HG02973 (cell line): ENCODE measurements at regions not wholly inside any gene's neighbourhood (a gene's known extent, or its start where the extent isn't known, plus 50 kb on each side); places are given as distances from the start of the nearest gene placed in this dataset.
"Not testable (repeated sequence)": the region's sequence is repeated elsewhere in the genome, so short reads cannot be mapped to it uniquely, and the experiment has no call there.

Experiments
- ATAC-seq: cut with Tn5 transposase; IDR thresholded peaks from one replicate; pipeline ENCODE4 v1.9.1; 2021; ENCODE audit warnings: moderate library complexity; ENCODE audit not compliant: unreplicated experiment

- no peak for ATAC-seq
These were observed 158.4 kb upstream of the PDE1C start for GRCh38 chr7:32228601-32229000.

- ATAC-seq, result no peak
These were observed 157.5 kb upstream of the PDE1C start for GRCh38 chr7:32227746-32228145.

- ATAC-seq, result no peak
These were observed 154.1 kb upstream of the PDE1C start for GRCh38 chr7:32224276-32224675.

DNA sequence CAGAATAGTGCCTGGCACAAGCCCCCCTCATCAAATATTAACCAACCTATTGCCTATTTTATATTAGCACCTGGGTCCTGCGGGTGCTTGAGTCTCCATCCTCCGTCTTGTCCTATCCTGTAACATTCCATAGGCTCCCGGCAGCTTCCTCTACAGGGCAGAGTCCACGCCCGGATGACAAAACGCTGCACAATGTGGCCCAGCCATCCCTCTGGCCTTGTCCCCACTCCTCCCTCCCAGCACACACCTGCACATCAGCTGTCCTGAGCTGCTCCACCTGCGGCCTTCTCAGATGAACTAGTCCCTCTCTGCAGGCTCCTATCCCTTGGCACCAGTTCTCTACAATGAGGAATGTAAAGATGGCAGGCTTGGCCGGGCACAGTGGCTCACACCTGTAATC, 153.5 kb upstream of the PDE1C start:
- no peak for ATAC-seq

DNA sequence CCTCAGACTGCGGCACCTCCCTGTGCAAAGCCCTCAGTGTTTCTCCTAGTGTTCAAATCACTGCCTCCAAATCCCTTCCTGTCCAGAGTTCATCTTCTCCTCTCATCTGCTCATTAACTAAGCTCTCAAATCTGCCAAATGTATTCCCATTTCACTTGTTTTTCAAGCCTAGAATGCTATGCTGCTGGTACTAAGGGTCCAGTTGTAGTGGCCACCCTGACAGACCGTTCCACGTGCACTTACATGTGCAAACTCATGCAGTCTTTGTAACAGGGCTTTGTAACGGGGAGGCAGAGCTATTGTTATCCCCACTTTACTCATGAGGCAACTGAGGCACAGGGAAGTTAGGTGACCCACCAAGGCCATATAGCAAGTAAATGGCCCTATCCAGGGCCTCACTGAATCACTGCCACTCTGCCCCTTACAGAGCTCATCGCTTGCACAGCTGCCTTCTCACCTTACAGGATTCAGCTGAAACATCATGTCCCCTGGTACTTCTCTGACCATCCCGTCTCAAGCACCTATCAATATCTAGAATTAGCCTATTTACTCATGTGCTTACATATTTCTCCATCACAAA, 153.0 kb upstream of the PDE1C start:
- no peak for ATAC-seq

DNA sequence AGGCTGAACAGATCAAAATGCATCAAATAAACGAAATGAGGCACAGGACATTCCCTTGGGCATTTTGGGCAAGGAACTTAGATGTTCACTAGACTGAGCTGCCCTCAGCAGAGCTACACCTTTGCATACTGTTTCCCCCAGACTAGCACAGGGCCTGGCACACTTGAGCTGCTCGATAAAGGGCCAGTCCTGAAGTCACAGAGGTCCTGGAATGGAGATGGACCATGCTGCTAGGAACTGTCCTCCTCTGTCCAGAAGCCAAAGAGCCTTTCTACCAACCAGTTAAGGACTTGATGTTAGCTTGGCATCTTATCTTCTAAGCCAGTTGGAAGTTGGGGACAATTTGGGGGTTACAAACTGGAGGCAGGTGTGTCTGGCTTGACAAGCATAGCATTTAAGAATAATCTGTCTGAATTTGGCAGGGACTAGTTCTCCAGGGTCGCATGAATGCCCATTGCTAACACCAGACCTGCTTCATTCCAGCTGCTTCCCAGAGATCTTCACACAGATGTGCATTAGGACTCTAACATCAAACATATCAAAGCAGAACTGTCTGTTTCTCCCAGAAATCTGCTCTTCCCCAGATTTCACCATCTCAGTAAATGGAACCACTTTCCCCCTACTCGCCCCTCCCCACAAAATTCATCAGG, 152.2 kb upstream of the PDE1C start:
- ATAC-seq, result no peak

- ATAC-seq, result no peak
These were observed 151.5 kb upstream of the PDE1C start for GRCh38 chr7:32221736-32222135.

- no peak for ATAC-seq
These were observed 150.8 kb upstream of the PDE1C start for GRCh38 chr7:32221056-32221455.

- ATAC-seq, result not testable (repeated sequence)
These were observed 149.6 kb upstream of the PDE1C start for GRCh38 chr7:32219831-32220230.

DNA sequence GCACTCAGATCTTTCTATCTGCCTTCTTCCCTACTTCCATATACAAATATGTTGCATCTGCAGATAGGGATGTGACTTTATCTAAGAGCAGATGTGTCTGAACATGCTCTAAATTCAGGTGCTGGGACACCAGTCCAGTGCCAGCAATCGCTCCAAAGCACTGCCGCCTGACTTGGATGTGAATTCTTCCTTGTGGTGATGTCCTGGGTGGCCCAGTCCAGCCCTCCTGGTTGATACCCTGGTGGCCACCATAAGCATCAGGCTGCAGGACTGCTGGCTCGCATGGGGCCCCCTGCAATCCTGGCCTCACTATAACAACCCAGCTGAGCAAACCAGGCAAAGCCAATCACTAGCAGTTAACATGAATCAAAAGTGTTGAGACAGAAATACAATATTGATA, 149.2 kb upstream of the PDE1C start:
- ATAC-seq, result no peak

DNA sequence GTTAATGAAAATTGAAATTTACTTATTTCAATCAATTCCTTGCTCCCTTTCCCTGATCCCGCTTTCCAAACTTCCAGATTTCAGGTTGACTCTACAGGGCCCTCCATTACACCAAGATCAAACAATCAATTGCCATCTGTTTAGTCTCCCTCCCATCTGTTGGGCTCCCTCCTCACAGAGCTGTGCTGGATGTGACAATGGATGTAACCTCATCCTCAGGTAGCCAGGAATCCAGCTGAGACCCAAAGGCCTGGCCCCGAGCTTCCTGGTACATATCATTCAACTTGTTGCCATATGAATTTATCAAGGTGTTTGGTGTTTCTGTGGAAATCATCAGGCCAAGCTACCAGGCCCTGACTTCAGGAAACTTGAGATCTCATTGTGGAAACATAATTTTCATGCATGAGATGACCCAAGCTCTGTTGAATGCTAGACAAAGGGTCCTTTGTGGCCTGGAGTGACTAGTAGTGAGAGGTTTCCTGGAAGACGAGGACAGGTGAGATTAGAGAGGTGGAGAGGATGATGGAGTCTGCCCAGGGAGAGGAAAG, 148.6 kb upstream of the PDE1C start:
- ATAC-seq, result no peak

GRCh38 chr7:32218154-32218467, 147.9 kb upstream of the PDE1C start:
- ATAC-seq, result no peak

GRCh38 chr7:32217341-32218153, 147.3 kb upstream of the PDE1C start:
- no peak for ATAC-seq

- no peak for ATAC-seq
These were observed 146.6 kb upstream of the PDE1C start for GRCh38 chr7:32216759-32217158.

GRCh38 chr7:32215697-32216096, 145.5 kb upstream of the PDE1C start:
- no peak for ATAC-seq

GRCh38 chr7:32214913-32215312, 144.7 kb upstream of the PDE1C start:
- no peak for ATAC-seq

DNA sequence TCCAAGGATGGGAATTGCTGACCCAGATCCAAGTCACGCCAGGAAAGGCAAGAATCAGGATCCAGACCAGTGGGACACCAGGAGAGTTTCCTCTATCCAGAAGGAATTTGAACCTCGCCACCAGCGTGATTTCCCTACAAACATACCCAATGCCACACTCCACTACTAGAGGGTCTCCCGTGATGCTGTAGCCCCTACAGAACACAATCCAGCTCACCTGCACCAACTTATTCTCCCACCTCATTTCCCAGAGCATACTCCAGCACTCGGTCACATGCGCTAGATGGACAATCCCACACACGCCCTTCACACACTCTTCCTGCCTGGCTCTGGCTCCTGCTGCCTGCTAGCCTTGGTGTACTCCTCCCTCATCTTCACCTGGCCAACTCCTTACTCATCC, 142.1 kb upstream of the PDE1C start:
- ATAC-seq, result no peak

DNA sequence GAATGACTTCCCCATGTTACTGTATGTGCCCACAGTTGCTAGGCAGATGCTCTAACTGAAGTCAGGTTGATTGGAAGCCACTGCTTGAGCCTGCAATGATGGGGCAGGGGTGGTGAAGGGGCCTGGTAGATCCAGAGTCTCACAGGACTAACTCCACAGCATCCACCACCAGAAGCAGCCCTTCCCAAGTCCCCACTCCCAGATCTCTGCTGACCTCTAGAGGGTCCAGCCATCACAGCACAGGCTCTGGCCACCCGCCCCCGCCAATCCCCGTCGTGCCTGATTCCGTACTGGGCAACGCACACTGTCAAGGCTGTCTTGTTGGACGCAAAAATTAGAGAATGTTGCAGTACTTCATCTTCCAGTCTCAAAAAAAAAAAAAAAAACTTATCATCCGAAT, 136.8 kb upstream of the PDE1C start:
- no peak for ATAC-seq

- ATAC-seq, result no peak
These were observed 136.3 kb upstream of the PDE1C start for GRCh38 chr7:32206488-32206887.

DNA sequence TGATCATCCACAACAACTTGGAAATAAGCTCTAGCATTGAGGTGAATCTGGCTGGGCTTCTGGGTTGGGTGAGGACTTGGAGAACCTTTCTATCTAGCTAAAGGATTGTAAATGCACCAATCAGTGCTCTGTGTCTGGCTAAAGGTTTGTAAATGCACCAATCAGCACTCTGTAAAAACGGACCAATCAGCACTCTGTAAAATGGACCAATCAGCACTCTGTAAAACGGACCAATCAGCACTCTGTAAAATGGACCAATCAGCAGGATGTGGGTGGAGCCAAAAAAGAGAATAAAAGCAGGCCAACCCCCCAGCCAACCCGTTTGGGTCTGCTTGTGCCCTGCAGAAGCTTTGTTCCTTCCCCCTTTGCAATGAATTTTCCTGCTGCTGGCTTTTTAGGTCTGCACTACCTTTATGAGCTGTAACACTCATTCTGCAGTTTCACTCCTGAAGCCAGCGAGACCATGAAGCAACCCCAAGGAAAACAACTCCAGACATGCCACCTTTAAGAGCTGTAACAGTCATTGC, 135.2 kb upstream of the PDE1C start:
- ATAC-seq, result not testable (repeated sequence)

- ATAC-seq, result peak; percentile 74
These were observed 134.3 kb upstream of the PDE1C start for GRCh38 chr7:32204361-32205018.
